OCI-LY3 (cell line): ENCODE measurements at regions not wholly inside any gene's neighbourhood (a gene's known extent, or its start where the extent isn't known, plus 50 kb on each side); places are given as distances from the start of the nearest gene placed in this dataset.

Experiments used
- EZH2phosphoT487 ChIP-seq: fragments of 200-600 bp; shearing (Covaris generic); IDR thresholded peaks from 2 replicates; pipeline ENCODE4 v1.6.1; 2018; ENCODE audit warnings: antibody characterized with exemption, mixed run types, low read depth
- TF ChIP-seq, protein P1 (sequence below): fragments of 200-600, 300-600 bp; sonication (generic); IDR thresholded peaks from 2 replicates; pipeline ENCODE4 v1.5.1; 2014; ENCODE audit warnings: antibody characterized with exemption, low read length, low read depth

DNA sequence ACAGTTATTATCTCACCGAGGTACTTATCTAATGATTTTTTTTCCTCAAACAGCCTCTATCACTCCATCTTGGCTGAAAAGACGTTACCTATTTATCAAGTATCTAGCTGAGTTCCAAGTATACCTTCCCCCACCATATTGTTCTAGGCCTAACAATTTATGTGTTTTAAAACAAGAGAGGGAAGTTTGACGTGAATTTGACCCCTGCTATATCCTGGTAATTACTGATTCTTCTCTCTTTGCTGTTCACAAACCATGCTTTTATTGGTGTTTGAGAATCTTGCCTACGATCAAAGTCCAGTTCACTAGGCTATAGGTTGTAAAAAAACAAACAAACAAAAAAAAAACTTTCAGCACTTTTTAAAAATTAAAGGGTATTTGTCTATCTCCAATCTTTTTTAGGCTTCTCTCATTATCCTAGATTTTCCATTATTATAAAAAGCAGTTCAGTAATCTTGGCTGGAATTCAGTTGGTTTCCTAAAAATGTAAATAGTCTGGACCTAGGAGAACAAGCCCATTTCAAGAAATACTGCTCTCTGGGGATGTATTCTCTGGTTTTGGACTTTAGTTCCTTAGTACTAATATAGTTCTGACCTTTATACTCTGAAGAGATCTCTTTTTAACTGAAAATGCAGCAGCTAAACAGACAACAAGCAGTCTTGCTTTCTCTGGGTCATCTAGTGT, 505.4 kb downstream of the CPS1 start:
- TF ChIP-seq, protein P1, sequence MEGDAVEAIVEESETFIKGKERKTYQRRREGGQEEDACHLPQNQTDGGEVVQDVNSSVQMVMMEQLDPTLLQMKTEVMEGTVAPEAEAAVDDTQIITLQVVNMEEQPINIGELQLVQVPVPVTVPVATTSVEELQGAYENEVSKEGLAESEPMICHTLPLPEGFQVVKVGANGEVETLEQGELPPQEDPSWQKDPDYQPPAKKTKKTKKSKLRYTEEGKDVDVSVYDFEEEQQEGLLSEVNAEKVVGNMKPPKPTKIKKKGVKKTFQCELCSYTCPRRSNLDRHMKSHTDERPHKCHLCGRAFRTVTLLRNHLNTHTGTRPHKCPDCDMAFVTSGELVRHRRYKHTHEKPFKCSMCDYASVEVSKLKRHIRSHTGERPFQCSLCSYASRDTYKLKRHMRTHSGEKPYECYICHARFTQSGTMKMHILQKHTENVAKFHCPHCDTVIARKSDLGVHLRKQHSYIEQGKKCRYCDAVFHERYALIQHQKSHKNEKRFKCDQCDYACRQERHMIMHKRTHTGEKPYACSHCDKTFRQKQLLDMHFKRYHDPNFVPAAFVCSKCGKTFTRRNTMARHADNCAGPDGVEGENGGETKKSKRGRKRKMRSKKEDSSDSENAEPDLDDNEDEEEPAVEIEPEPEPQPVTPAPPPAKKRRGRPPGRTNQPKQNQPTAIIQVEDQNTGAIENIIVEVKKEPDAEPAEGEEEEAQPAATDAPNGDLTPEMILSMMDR, result no peak
- TF ChIP-seq EZH2phosphoT487, result no peak
